ENCODE measurements at regions not wholly inside any gene's neighbourhood (a gene's known extent, or its start where the extent isn't known, plus 50 kb on each side); places are given as distances from the start of the nearest gene placed in this dataset.

DNA sequence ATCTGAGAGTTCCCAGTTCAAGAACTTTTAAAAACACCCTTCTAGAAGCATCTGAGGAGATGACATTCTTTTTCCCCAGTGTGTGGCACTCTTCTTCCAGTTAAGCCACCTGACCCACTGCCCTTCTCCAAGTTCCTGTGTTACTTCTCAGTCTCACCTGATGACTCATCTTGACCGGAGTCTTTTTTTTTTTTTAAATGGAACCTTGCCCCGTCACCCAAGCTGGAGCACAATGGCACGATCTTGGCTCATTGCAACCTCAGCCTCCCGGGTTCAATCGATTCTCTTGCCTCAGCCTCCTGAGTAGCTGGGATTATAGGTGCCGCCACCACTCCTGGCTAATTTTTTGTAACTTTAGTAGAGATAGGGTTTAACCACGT, 224.1 kb upstream of the DAB2 start:
- H3K9me3 Mint-ChIP-seq: peaks cover 20% of the 10 kb centered on the region
- peaks cover 5% of the 10 kb centered on the region for H3K36me3 Mint-ChIP-seq
- H3K4me3 Mint-ChIP-seq: no peak overlapping the region
- no peaks in the 10 kb centered on the region for H3K27me3 Mint-ChIP-seq (ENCODE audit: low read depth)
- no peak for DNase-seq (ENCODE audit: low spot score in 2 of 2, unreplicated experiment in 2 of 2)
- TF ChIP-seq, protein P1, sequence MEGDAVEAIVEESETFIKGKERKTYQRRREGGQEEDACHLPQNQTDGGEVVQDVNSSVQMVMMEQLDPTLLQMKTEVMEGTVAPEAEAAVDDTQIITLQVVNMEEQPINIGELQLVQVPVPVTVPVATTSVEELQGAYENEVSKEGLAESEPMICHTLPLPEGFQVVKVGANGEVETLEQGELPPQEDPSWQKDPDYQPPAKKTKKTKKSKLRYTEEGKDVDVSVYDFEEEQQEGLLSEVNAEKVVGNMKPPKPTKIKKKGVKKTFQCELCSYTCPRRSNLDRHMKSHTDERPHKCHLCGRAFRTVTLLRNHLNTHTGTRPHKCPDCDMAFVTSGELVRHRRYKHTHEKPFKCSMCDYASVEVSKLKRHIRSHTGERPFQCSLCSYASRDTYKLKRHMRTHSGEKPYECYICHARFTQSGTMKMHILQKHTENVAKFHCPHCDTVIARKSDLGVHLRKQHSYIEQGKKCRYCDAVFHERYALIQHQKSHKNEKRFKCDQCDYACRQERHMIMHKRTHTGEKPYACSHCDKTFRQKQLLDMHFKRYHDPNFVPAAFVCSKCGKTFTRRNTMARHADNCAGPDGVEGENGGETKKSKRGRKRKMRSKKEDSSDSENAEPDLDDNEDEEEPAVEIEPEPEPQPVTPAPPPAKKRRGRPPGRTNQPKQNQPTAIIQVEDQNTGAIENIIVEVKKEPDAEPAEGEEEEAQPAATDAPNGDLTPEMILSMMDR (IDR thresholded peaks at IDR 0.05; ENCODE audit: unreplicated experiment): no peak
- H3K27ac Mint-ChIP-seq: peak overlapping the region; percentile 50
- peaks cover 26% of the 10 kb centered on the region for H3K4me1 Mint-ChIP-seq

- Mint-ChIP-seq H3K36me3 (peaks cover 5% of the 10 kb centered on the region), H3K9me3 (peaks cover 20% of the 10 kb centered on the region), H3K4me1 (peaks cover 22% of the 10 kb centered on the region), H3K27me3 (ENCODE audit: low read depth) (no peaks in the 10 kb centered on the region), H3K4me3 (no peak overlapping the region), H3K27ac (peak overlapping the region; percentile 66)
- DNase-seq (ENCODE audit: low spot score in 2 of 2, unreplicated experiment in 2 of 2): no peak
- TF ChIP-seq, protein P1 (IDR thresholded peaks at IDR 0.05; ENCODE audit: unreplicated experiment): no peak
Observed at GRCh38 chr5:39648085-39648847, 223.5 kb upstream of the DAB2 start.

DNA sequence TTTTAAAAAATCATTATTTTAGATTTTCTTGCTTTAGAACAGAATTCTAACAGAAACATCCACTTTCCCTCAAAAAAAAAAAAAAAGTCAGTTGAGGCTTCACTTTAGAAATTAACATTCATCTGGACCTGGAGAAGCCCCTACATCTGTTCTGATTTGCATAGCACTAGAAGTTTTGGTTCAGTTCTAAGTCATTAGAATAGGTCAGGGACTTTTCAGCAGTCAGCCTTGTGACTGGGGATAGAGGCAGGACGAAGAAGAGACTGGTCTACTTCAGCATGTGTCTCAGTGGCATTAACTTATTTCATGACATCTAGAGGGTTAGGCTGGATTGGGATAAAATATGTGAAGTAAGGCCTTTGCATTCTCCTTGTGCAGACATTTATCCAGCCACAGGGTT, 215.8 kb upstream of the DAB2 start:
- H3K4me3 Mint-ChIP-seq: no peak overlapping the region
- H3K4me1 Mint-ChIP-seq: peaks cover 9% of the 10 kb centered on the region
- TF ChIP-seq, protein P1 (IDR thresholded peaks at IDR 0.05; ENCODE audit: unreplicated experiment): no peak
- no peaks in the 10 kb centered on the region for H3K36me3 Mint-ChIP-seq
- no peaks in the 10 kb centered on the region for H3K27me3 Mint-ChIP-seq (ENCODE audit: low read depth)
- peaks cover 24% of the 10 kb centered on the region for H3K9me3 Mint-ChIP-seq
- H3K27ac Mint-ChIP-seq: no peak overlapping the region
- DNase-seq (ENCODE audit: low spot score in 2 of 2, unreplicated experiment in 2 of 2): no peak

DNA sequence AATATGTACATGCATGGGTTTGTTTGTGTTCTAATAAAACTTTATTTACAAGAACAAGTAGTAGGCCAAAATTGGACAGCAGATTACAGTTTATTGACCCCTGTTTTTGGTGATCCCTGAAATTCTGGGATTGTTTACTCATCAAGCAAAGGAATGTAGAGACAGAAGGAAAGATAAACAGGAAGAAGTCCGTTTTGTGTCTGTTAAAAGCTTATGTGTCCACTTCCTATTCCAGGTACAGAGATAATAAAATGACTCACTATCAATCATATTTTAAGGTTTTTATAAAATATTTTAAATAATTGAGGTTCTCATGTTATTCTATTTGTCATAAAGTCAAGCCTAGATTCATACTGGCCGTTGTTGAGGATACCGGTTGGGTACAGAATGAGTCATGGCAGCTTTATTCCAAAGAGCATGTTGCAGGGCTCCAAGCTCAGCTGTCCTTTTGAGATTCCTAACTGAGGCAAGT, 214.9 kb upstream of the DAB2 start:
- Mint-ChIP-seq H3K4me3 (no peak overlapping the region), H3K27me3 (ENCODE audit: low read depth) (no peaks in the 10 kb centered on the region), H3K4me1 (peaks cover 9% of the 10 kb centered on the region), H3K27ac (no peak overlapping the region), H3K36me3 (no peaks in the 10 kb centered on the region), H3K9me3 (peaks cover 16% of the 10 kb centered on the region)
- TF ChIP-seq, protein P1 (IDR thresholded peaks at IDR 0.05; ENCODE audit: unreplicated experiment): no peak
- no peak for DNase-seq (ENCODE audit: low spot score in 2 of 2, unreplicated experiment in 2 of 2)

- no peak overlapping the region for H3K4me3 Mint-ChIP-seq
- H3K27ac Mint-ChIP-seq: no peak overlapping the region
- no peaks in the 10 kb centered on the region for H3K27me3 Mint-ChIP-seq (ENCODE audit: low read depth)
- TF ChIP-seq, protein P1 (IDR thresholded peaks at IDR 0.05; ENCODE audit: unreplicated experiment): no peak
- H3K9me3 Mint-ChIP-seq: peaks cover 9% of the 10 kb centered on the region
- no peaks in the 10 kb centered on the region for H3K36me3 Mint-ChIP-seq
- DNase-seq (ENCODE audit: low spot score in 2 of 2, unreplicated experiment in 2 of 2): no peak
- peaks cover 13% of the 10 kb centered on the region for H3K4me1 Mint-ChIP-seq
Observed at GRCh38 chr5:39638813-39639212, 214.0 kb upstream of the DAB2 start.

Data from mesothelial cell of epicardium (in vitro differentiated cells).